ENCODE measurements at regions not wholly inside any gene's neighbourhood (a gene's known extent, or its start where the extent isn't known, plus 50 kb on each side); places are given as distances from the start of the nearest gene placed in this dataset.
A peak's percentile ranks its signal among the peaks of the same experiment; 100 is the strongest.

GRCh38 chr2:228665232-228665631 lies 483.7 kb upstream of the SPHKAP start:
- H3K14ac ChIP-seq (ENCODE audit: low read length in 2 of 2) = no peak overlapping the region
- no peaks in the 10 kb centered on the region for H3K36me3 ChIP-seq (ENCODE audit: control insufficient read depth in 1 of 2, insufficient read depth in 2 of 2, low read depth in 1 of 2, low read length in 2 of 2)
- no peak overlapping the region for H4K91ac ChIP-seq (ENCODE audit: low read length)
- no peak overlapping the region for H2BK12ac ChIP-seq (ENCODE audit: low read length in 2 of 2)
- no peak overlapping the region for H3K9ac ChIP-seq (ENCODE audit: low read length)
- H3K4me3 ChIP-seq (ENCODE audit: insufficient read depth in 1 of 2, low read depth in 1 of 2, low read length in 2 of 2) = no peak overlapping the region
- H2BK120ac ChIP-seq (ENCODE audit: low read depth, low read length) = no peak overlapping the region
- no peak overlapping the region for H3K23ac ChIP-seq (ENCODE audit: low read length in 2 of 2)
- no peaks in the 10 kb centered on the region for H3K9me3 ChIP-seq (ENCODE audit: control insufficient read depth, low read length)
- H3K4ac ChIP-seq (ENCODE audit: low read depth in 1 of 2, low read length in 2 of 2) = no peak overlapping the region
- no peak overlapping the region for H3K4me2 ChIP-seq (ENCODE audit: low read length, poor library complexity, severe bottlenecking)
- no peak overlapping the region for H2AK5ac ChIP-seq (ENCODE audit: low read length, severe bottlenecking)
- no peak overlapping the region for H3K27ac ChIP-seq (ENCODE audit: low read length, poor library complexity, severe bottlenecking)
- no peak overlapping the region for H2AFZ ChIP-seq (ENCODE audit: low read depth, low read length)
- H3K79me1 ChIP-seq (replicated peaks; ENCODE audit: low read length, poor library complexity, severe bottlenecking) = no peaks in the 10 kb centered on the region
- no peak for DNase-seq
- H3K18ac ChIP-seq (ENCODE audit: low read depth in 1 of 2, low read length in 2 of 2) = no peak overlapping the region
- H2BK5ac ChIP-seq (ENCODE audit: low read depth, low read length, poor library complexity, severe bottlenecking) = no peak overlapping the region
- WGBS = 100% methylated on average over 1 of the region's 1 CpG
- no peak overlapping the region for H2BK15ac ChIP-seq (ENCODE audit: low read depth, poor library complexity, severe bottlenecking)
- no peak overlapping the region for H4K8ac ChIP-seq (ENCODE audit: low read length)
- no peaks in the 10 kb centered on the region for H3K27me3 ChIP-seq (ENCODE audit: control insufficient read depth in 1 of 2, insufficient read depth in 1 of 2, low read length in 2 of 2)
- no peaks in the 10 kb centered on the region for H3K4me1 ChIP-seq (ENCODE audit: control insufficient read depth, insufficient read depth, low read depth, low read length)

- Histone ChIP-seq H3K4me3 (ENCODE audit: insufficient read depth in 1 of 2, low read depth in 1 of 2, low read length in 2 of 2) (no peak overlapping the region), H3K18ac (ENCODE audit: low read depth in 1 of 2, low read length in 2 of 2) (no peak overlapping the region), H2AK5ac (ENCODE audit: low read length, severe bottlenecking) (no peak overlapping the region), H3K9me3 (ENCODE audit: control insufficient read depth, low read length) (no peaks in the 10 kb centered on the region), H2BK15ac (ENCODE audit: low read depth, poor library complexity, severe bottlenecking) (no peak overlapping the region), H3K27me3 (ENCODE audit: control insufficient read depth in 1 of 2, insufficient read depth in 1 of 2, low read length in 2 of 2) (no peaks in the 10 kb centered on the region), H2BK120ac (ENCODE audit: low read depth, low read length) (no peak overlapping the region), H3K4ac (ENCODE audit: low read depth in 1 of 2, low read length in 2 of 2) (no peak overlapping the region), H3K23ac (ENCODE audit: low read length in 2 of 2) (no peak overlapping the region), H3K36me3 (ENCODE audit: control insufficient read depth in 1 of 2, insufficient read depth in 2 of 2, low read depth in 1 of 2, low read length in 2 of 2) (no peaks in the 10 kb centered on the region), H3K27ac (ENCODE audit: low read length, poor library complexity, severe bottlenecking) (no peak overlapping the region), H4K8ac (ENCODE audit: low read length) (no peak overlapping the region), H2AFZ (ENCODE audit: low read depth, low read length) (no peak overlapping the region), H2BK5ac (ENCODE audit: low read depth, low read length, poor library complexity, severe bottlenecking) (no peak overlapping the region), H3K4me2 (ENCODE audit: low read length, poor library complexity, severe bottlenecking) (no peak overlapping the region), H3K79me1 (replicated peaks; ENCODE audit: low read length, poor library complexity, severe bottlenecking) (no peaks in the 10 kb centered on the region), H4K91ac (ENCODE audit: low read length) (no peak overlapping the region), H3K4me1 (ENCODE audit: control insufficient read depth, insufficient read depth, low read depth, low read length) (no peaks in the 10 kb centered on the region), H3K9ac (ENCODE audit: low read length) (no peak overlapping the region), H2BK12ac (ENCODE audit: low read length in 2 of 2) (no peak overlapping the region), H3K14ac (ENCODE audit: low read length in 2 of 2) (no peak overlapping the region)
- DNase-seq = peak; percentile 49
- WGBS = no CpG with 5 or more reads among the region's 5 CpGs
These were observed 477.5 kb upstream of the SPHKAP start for GRCh38 chr2:228658998-228659397.

- WGBS = 72% methylated on average over 5 of the region's 6 CpGs
- H2AK5ac ChIP-seq (ENCODE audit: low read length, severe bottlenecking) = no peak overlapping the region
These were observed 476.4 kb upstream of the SPHKAP start for GRCh38 chr2:228657807-228658402.

GRCh38 chr2:228655331-228655730 lies 473.8 kb upstream of the SPHKAP start:
- Histone ChIP-seq H3K9ac (ENCODE audit: low read length) (no peak overlapping the region), H3K4me3 (ENCODE audit: insufficient read depth in 1 of 2, low read depth in 1 of 2, low read length in 2 of 2) (no peak overlapping the region), H3K4me1 (ENCODE audit: control insufficient read depth, insufficient read depth, low read depth, low read length) (no peaks in the 10 kb centered on the region), H3K14ac (ENCODE audit: low read length in 2 of 2) (no peak overlapping the region), H3K9me3 (ENCODE audit: control insufficient read depth, low read length) (no peaks in the 10 kb centered on the region), H2BK15ac (ENCODE audit: low read depth, poor library complexity, severe bottlenecking) (no peak overlapping the region), H3K79me1 (replicated peaks; ENCODE audit: low read length, poor library complexity, severe bottlenecking) (no peaks in the 10 kb centered on the region), H3K18ac (ENCODE audit: low read depth in 1 of 2, low read length in 2 of 2) (no peak overlapping the region), H3K36me3 (ENCODE audit: control insufficient read depth in 1 of 2, insufficient read depth in 2 of 2, low read depth in 1 of 2, low read length in 2 of 2) (no peaks in the 10 kb centered on the region), H4K91ac (ENCODE audit: low read length) (no peak overlapping the region), H3K27ac (ENCODE audit: low read length, poor library complexity, severe bottlenecking) (no peak overlapping the region), H2BK5ac (ENCODE audit: low read depth, low read length, poor library complexity, severe bottlenecking) (no peak overlapping the region), H2BK12ac (ENCODE audit: low read length in 2 of 2) (no peak overlapping the region), H4K8ac (ENCODE audit: low read length) (no peak overlapping the region), H2BK120ac (ENCODE audit: low read depth, low read length) (no peak overlapping the region), H2AFZ (ENCODE audit: low read depth, low read length) (no peak overlapping the region), H3K4ac (ENCODE audit: low read depth in 1 of 2, low read length in 2 of 2) (no peak overlapping the region), H3K27me3 (ENCODE audit: control insufficient read depth in 1 of 2, insufficient read depth in 1 of 2, low read length in 2 of 2) (no peaks in the 10 kb centered on the region), H2AK5ac (ENCODE audit: low read length, severe bottlenecking) (no peak overlapping the region), H3K23ac (ENCODE audit: low read length in 2 of 2) (no peak overlapping the region), H3K4me2 (ENCODE audit: low read length, poor library complexity, severe bottlenecking) (no peak overlapping the region)
- 85% methylated on average over 2 of the region's 2 CpGs for WGBS
- DNase-seq = no peak

More at GRCh38 chr2:228657807-228658402, 476.4 kb upstream of the SPHKAP start:
- no peak overlapping the region for H3K4ac ChIP-seq (ENCODE audit: low read depth in 1 of 2, low read length in 2 of 2)
- H2BK15ac ChIP-seq (ENCODE audit: low read depth, poor library complexity, severe bottlenecking) = no peak overlapping the region
- no peak overlapping the region for H3K14ac ChIP-seq (ENCODE audit: low read length in 2 of 2)
- no peak overlapping the region for H2BK5ac ChIP-seq (ENCODE audit: low read depth, low read length, poor library complexity, severe bottlenecking)
- no peaks in the 10 kb centered on the region for H3K36me3 ChIP-seq (ENCODE audit: control insufficient read depth in 1 of 2, insufficient read depth in 2 of 2, low read depth in 1 of 2, low read length in 2 of 2)
- no peak overlapping the region for H4K8ac ChIP-seq (ENCODE audit: low read length)
- DNase-seq = peak; percentile 13
- no peak overlapping the region for H2BK120ac ChIP-seq (ENCODE audit: low read depth, low read length)
- no peaks in the 10 kb centered on the region for H3K27me3 ChIP-seq (ENCODE audit: control insufficient read depth in 1 of 2, insufficient read depth in 1 of 2, low read length in 2 of 2)
- no peak overlapping the region for H3K27ac ChIP-seq (ENCODE audit: low read length, poor library complexity, severe bottlenecking)
- no peak overlapping the region for H3K4me2 ChIP-seq (ENCODE audit: low read length, poor library complexity, severe bottlenecking)
- H3K18ac ChIP-seq (ENCODE audit: low read depth in 1 of 2, low read length in 2 of 2) = no peak overlapping the region
- H3K4me3 ChIP-seq (ENCODE audit: insufficient read depth in 1 of 2, low read depth in 1 of 2, low read length in 2 of 2) = no peak overlapping the region
- H4K91ac ChIP-seq (ENCODE audit: low read length) = no peak overlapping the region
- no peak overlapping the region for H2AFZ ChIP-seq (ENCODE audit: low read depth, low read length)
- H3K79me1 ChIP-seq (replicated peaks; ENCODE audit: low read length, poor library complexity, severe bottlenecking) = no peaks in the 10 kb centered on the region
- H3K9me3 ChIP-seq (ENCODE audit: control insufficient read depth, low read length) = no peaks in the 10 kb centered on the region
- no peak overlapping the region for H2BK12ac ChIP-seq (ENCODE audit: low read length in 2 of 2)
- H3K23ac ChIP-seq (ENCODE audit: low read length in 2 of 2) = no peak overlapping the region
- no peak overlapping the region for H3K9ac ChIP-seq (ENCODE audit: low read length)
- H3K4me1 ChIP-seq (ENCODE audit: control insufficient read depth, insufficient read depth, low read depth, low read length) = no peaks in the 10 kb centered on the region

Data from mesenchymal stem cell (in vitro differentiated cells and primary cell).